Activated T-cell treated with anti-CD3 and anti-CD28 coated beads, Interleukin-2, amount 50 U/mL, for 24 hours (primary cell): ENCODE measurements at regions not wholly inside any gene's neighbourhood (a gene's known extent, or its start where the extent isn't known, plus 50 kb on each side); places are given as distances from the start of the nearest gene placed in this dataset.

Experiments used
- DNase-seq: peaks from one replicate; pipeline ENCODE4 v3.0.0-alpha.2; 2020
- H3K27ac Mint-ChIP-seq: 2 replicates; pipeline ENCODE4 v1.8.0; 2020; ENCODE audit warnings: mild to moderate bottlenecking, mixed read lengths
- H3K27me3 Mint-ChIP-seq: 2 replicates; pipeline ENCODE4 v1.8.0; 2020; ENCODE audit warnings: mixed read lengths
- H3K36me3 Mint-ChIP-seq: 2 replicates; pipeline ENCODE4 v1.8.0; 2020; ENCODE audit warnings: low read depth, mixed read lengths
- H3K4me1 Mint-ChIP-seq: 2 replicates; pipeline ENCODE4 v1.8.0; 2020; ENCODE audit warnings: low read depth, mixed read lengths
- H3K4me3 Mint-ChIP-seq: 2 replicates; pipeline ENCODE4 v1.8.0; 2020; ENCODE audit warnings: mild to moderate bottlenecking, moderate library complexity, mixed read lengths
- H3K9me3 Mint-ChIP-seq: 2 replicates; pipeline ENCODE4 v1.8.0; 2020; ENCODE audit warnings: mixed read lengths

DNA sequence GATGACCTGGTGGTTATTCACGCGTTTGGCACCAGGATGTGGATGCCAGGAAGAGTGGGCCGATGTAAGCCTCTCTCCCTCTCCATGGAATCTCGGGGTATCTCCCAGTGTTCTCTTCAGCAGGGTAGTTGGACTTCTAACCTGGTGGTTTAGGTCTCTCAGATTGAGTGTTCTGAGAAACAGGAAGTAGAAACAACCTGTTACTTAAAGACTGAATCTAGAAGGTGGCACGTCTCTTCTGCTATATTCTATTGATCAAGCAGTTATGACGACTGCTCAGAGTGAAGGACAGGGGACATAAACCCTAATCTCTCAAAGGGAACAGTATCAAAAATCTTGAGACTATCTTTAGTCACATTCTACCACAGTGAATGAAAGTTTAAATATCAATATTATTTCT is 918.7 kb upstream of the PIK3C3 start:
- no peak for DNase-seq
- Mint-ChIP-seq H3K4me1 (no peaks in the 10 kb centered on the region), H3K27me3 (no peaks in the 10 kb centered on the region), H3K4me3 (no peak overlapping the region), H3K9me3 (peaks cover 32% of the 10 kb centered on the region), H3K36me3 (no peaks in the 10 kb centered on the region), H3K27ac (no peak overlapping the region)

DNA sequence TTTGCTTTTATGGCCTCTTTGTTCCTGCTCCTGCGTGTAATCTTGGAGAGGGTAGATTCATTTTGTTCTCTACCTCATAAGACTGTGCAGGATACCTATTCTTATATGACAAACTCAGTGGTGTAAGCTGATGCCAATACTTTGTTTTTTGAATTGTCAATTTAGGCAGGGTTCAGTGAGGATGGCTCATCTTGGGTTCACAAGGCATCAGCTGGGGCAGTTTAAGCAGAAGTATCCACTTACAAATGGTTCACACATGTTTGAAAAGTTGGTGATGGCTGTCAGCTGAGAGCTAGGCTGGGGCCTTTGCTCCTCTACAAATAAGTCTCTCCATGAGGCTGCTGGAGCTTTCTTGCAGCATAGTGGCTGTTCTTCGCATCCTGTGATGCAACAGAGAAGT is 920.6 kb upstream of the PIK3C3 start:
- DNase-seq, result no peak
- H3K27ac Mint-ChIP-seq, result no peak overlapping the region
- peaks cover 26% of the 10 kb centered on the region for H3K9me3 Mint-ChIP-seq
- no peaks in the 10 kb centered on the region for H3K36me3 Mint-ChIP-seq
- no peaks in the 10 kb centered on the region for H3K27me3 Mint-ChIP-seq
- H3K4me3 Mint-ChIP-seq, result no peak overlapping the region
- no peaks in the 10 kb centered on the region for H3K4me1 Mint-ChIP-seq

DNA sequence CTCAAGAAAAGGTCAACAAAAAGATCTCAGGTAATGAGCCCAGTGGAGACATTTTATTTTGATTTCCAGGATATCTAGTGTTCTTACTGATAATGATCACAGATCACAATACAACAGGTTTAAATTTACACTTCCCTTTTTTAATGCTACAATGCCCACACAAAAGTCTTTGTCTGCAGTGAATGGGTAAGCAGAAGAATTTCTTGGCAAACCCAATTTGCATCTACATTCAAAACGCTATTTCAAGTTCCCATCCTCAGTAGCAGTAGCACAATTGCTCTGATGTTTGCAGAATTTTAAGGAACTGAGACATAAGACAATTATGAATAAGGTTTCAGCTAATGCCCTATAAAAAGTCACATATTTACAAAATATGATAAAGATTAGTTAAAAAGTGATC is 929.4 kb upstream of the PIK3C3 start:
- no peaks in the 10 kb centered on the region for H3K27me3 Mint-ChIP-seq
- H3K4me3 Mint-ChIP-seq, result no peak overlapping the region
- H3K27ac Mint-ChIP-seq, result no peak overlapping the region
- H3K36me3 Mint-ChIP-seq, result no peaks in the 10 kb centered on the region
- DNase-seq, result no peak
- H3K9me3 Mint-ChIP-seq, result peaks cover 9% of the 10 kb centered on the region
- H3K4me1 Mint-ChIP-seq, result no peaks in the 10 kb centered on the region

DNA sequence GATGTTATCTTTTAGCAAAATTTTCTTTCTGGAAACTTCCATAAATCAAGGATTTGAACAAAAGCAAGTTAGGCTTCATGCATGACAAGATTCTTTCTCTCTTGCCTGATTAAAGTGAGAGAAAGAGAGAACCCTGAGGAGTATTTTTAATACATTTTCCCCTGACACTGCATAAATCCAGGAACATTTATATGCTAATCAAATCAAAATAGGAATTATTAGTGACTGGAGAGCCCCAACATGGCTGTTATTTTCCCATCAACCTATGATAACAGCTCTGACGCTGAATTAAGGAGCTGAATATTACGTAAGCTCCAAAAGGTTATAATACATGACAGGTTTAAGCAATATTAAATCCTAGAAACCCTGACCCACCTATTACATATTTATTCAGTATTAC is 930.2 kb upstream of the PIK3C3 start:
- H3K9me3 Mint-ChIP-seq, result peaks cover 10% of the 10 kb centered on the region
- H3K27ac Mint-ChIP-seq, result no peak overlapping the region
- H3K4me3 Mint-ChIP-seq, result no peak overlapping the region
- no peaks in the 10 kb centered on the region for H3K27me3 Mint-ChIP-seq
- H3K36me3 Mint-ChIP-seq, result no peaks in the 10 kb centered on the region
- no peak for DNase-seq
- no peaks in the 10 kb centered on the region for H3K4me1 Mint-ChIP-seq

DNA sequence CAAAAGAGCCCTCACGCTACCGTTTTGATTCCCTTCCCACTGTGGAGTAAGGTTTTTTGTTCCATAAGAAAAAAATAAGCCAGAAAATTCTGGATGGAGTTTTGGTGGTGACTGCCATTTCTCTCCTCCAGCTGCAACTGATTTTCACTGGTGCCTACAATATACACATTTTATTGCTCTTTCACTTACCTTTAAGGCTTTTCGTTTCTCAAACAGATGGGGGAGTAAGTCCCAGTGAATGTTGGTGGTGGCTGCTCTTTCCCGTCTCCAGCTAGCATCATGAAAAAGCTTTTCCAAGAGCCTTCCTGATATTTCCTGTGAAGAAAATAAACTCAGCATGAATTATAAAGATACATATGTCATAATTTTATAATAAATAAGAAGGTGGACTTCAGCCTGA is 932.5 kb upstream of the PIK3C3 start:
- Mint-ChIP-seq H3K4me3 (no peak overlapping the region), H3K27ac (no peak overlapping the region), H3K36me3 (no peaks in the 10 kb centered on the region), H3K9me3 (peaks cover 22% of the 10 kb centered on the region), H3K27me3 (no peaks in the 10 kb centered on the region), H3K4me1 (no peaks in the 10 kb centered on the region)
- DNase-seq, result no peak

DNA sequence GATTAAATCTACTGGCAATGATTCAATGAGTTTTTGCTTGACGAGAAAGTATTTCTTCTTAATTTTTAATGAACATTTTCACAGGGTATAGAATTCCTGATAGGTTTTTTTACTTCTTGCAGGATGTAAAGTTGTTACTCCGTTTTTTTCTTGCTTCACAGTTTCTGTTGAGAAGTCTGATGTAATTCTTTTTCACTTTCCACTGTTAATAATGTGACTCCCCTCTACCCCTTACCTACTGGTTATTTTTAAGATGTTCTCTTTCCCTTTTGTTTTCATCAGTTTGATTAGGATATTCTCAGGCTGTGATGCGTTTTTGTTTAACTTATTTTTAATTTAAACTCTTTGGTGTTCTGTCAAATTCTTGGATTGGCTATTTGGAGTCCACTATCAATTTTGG is 933.9 kb upstream of the PIK3C3 start:
- Mint-ChIP-seq H3K9me3 (peaks cover 26% of the 10 kb centered on the region), H3K27ac (no peak overlapping the region), H3K27me3 (no peaks in the 10 kb centered on the region), H3K4me1 (no peaks in the 10 kb centered on the region), H3K4me3 (no peak overlapping the region), H3K36me3 (no peaks in the 10 kb centered on the region)
- no peak for DNase-seq

DNA sequence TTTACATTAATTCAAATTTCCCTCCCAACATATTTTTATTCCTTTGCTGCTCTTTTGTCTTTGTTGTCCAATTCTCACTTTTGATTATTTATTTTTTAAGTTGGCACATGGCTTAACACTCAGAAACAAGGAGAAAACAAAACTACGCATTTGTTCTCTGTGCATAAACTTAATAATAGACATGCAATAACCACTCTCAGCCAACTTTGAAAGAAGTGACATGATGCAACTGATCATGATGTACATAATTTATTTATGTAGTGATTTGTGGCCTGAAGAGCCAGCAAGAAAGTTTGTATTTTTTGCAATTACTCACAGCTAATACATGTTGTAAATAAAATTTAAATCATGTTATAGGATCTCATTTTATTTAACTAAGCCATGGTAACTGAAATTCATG is 942.8 kb upstream of the PIK3C3 start:
- no peaks in the 10 kb centered on the region for H3K4me1 Mint-ChIP-seq
- DNase-seq, result no peak
- H3K4me3 Mint-ChIP-seq, result no peak overlapping the region
- no peaks in the 10 kb centered on the region for H3K36me3 Mint-ChIP-seq
- H3K27me3 Mint-ChIP-seq, result no peaks in the 10 kb centered on the region
- no peak overlapping the region for H3K27ac Mint-ChIP-seq
- H3K9me3 Mint-ChIP-seq, result peaks cover 17% of the 10 kb centered on the region

DNA sequence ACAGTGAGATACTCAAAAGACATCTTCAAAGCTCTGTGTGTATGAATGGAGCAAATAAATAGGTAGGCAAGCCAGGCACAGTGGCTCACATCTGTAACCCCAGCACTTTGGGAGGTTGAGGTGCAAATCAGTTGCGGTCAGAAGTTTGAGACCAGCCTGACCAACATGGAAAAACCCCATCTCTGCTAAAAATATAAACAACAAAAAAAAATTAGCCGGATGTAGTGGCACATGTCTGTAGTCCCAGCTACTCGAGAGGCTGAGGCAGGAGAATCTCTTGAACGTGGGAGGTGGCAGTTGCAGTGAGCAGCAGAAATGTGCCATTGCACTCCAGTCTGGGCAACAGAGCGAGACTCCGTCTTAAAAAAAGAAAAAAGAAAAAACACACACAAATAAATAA is 945.1 kb upstream of the PIK3C3 start:
- Mint-ChIP-seq H3K4me3 (no peak overlapping the region), H3K4me1 (no peaks in the 10 kb centered on the region)

DNA sequence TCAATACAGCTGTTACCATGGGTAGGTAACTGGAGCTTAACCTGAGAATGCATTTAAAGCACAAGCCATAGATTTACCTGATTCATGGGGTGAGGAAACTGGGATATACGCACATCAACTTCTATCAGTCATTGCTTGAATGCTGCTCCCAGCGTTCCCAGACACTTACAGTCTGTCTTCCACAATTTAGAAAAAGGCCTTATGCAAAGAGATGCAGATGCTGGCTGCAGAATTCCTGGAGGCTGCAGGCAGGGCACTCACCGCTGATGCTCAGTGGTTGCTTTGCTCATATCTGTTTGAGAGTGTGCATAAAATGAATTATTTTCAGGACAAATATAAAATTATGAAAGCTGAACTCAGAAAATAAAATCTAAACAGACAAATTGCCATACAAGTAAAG is 950.7 kb upstream of the PIK3C3 start:
- no peak for DNase-seq
- Mint-ChIP-seq H3K27me3 (no peaks in the 10 kb centered on the region), H3K4me1 (no peaks in the 10 kb centered on the region), H3K9me3 (peaks cover 21% of the 10 kb centered on the region), H3K27ac (no peak overlapping the region), H3K36me3 (no peaks in the 10 kb centered on the region), H3K4me3 (no peak overlapping the region)

More for the DNA sequence above, 945.1 kb upstream of the PIK3C3 start:
- Mint-ChIP-seq H3K27me3 (no peaks in the 10 kb centered on the region), H3K27ac (no peak overlapping the region), H3K36me3 (no peaks in the 10 kb centered on the region), H3K9me3 (peaks cover 11% of the 10 kb centered on the region)
- DNase-seq, result no peak

DNA sequence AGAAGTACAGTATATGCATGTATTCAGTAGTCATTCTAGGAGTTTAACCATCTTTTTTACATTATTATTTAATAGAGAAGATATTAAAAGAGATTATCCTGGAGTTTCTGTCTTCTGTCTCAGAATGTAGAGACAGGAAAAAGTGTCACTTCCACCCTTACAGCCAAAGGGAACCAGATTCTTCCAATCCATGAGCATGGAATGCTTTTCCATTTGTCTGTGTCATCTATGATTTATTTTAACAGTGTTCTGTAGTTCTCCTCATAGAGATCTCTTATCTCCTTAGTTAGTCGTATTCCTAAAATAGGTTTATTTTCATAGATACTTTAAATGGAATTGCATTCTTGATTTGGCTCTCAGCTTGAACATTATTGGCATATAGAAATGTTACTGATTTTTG is 959.5 kb upstream of the PIK3C3 start:
- Mint-ChIP-seq H3K27ac (no peak overlapping the region), H3K4me3 (no peak overlapping the region), H3K4me1 (no peaks in the 10 kb centered on the region), H3K36me3 (no peaks in the 10 kb centered on the region), H3K27me3 (no peaks in the 10 kb centered on the region), H3K9me3 (peaks cover 23% of the 10 kb centered on the region)
- no peak for DNase-seq

DNA sequence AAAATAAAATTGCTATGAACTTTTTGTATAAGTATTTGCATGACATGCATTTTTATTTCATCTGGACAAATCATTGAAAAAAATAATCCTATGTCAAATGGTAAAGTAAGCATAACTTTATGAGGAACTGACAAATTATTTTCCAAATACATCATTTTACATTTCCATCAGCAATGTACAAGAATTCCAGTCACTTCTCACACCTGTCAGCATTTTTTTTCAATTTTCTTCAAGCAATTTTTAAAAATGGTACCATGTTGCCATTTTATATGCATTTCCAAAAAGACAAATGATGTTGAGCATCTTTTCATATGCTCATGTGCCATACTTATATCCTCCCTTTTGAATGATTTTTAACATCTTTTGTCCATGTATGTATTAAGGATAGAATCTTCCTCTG is 961.7 kb upstream of the PIK3C3 start:
- DNase-seq, result no peak
- H3K9me3 Mint-ChIP-seq, result peaks cover 21% of the 10 kb centered on the region
- no peaks in the 10 kb centered on the region for H3K27me3 Mint-ChIP-seq
- no peak overlapping the region for H3K27ac Mint-ChIP-seq
- no peaks in the 10 kb centered on the region for H3K4me1 Mint-ChIP-seq
- no peak overlapping the region for H3K4me3 Mint-ChIP-seq
- no peaks in the 10 kb centered on the region for H3K36me3 Mint-ChIP-seq

DNA sequence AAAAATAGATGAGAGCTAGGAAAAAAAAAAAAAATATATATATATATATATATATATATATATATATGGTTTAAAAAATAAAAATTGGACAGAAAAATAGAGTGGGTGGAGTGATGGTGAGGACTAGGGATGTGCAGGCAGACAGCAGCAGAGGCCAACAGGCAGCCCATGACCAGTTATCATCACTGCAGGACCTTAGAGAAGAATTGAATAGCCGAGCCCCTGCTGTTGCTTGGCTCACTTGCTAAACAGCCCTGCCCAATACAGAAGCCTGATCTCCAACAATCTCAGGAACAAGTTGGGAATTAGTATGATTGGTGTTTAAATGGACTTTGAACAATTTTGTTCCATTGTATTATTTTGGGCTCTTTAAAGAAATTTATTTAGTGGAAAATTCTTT is 967.5 kb upstream of the PIK3C3 start:
- Mint-ChIP-seq H3K4me3 (no peak overlapping the region), H3K4me1 (no peaks in the 10 kb centered on the region)

DNA sequence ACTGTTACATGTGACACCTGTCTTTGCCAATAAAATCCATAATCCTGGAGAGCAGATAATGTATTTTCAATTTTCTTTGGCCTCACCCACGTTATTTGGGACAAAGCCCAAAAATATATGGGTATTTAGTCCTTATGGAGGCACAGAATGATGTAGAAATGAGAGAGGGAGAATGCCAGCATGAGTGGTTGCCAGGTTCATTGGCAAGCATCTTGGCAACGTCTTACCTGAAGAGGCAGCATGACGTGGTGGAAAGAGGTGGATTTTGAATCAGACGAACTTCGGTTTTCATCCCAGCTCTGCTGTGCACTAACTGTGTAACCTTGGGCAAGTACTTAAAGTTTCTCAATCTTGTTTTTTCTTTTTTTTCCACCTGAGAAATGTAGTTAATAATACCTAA is 969.6 kb upstream of the PIK3C3 start:
- no peaks in the 10 kb centered on the region for H3K27me3 Mint-ChIP-seq
- H3K27ac Mint-ChIP-seq, result no peak overlapping the region
- peaks cover 9% of the 10 kb centered on the region for H3K9me3 Mint-ChIP-seq
- DNase-seq, result no peak
- H3K36me3 Mint-ChIP-seq, result no peaks in the 10 kb centered on the region
- H3K4me1 Mint-ChIP-seq, result no peaks in the 10 kb centered on the region
- H3K4me3 Mint-ChIP-seq, result no peak overlapping the region

More for the DNA sequence above, 967.5 kb upstream of the PIK3C3 start:
- no peaks in the 10 kb centered on the region for H3K27me3 Mint-ChIP-seq
- no peak overlapping the region for H3K27ac Mint-ChIP-seq
- H3K36me3 Mint-ChIP-seq, result no peaks in the 10 kb centered on the region
- no peak for DNase-seq
- peaks cover 10% of the 10 kb centered on the region for H3K9me3 Mint-ChIP-seq

DNA sequence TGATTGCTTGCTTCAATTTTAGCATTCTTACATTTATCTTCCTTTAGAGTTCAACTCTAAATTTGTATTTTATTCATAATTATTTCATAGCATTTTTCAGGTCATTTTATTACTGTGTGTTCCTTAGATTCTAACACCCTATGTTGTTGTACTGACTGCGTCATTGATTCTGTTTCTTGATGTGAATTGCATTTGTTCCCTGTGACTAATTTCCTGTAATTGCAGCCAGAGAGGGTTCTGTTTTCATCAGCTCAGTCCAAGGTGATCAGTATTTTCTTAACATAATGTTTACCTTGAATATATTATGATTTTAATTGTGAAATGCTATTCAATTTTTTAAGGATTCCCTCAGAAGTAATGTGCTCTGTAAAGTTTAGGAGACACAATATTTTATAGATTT is 970.2 kb upstream of the PIK3C3 start:
- H3K4me1 Mint-ChIP-seq, result no peaks in the 10 kb centered on the region
- DNase-seq, result no peak
- H3K9me3 Mint-ChIP-seq, result peaks cover 5% of the 10 kb centered on the region
- no peaks in the 10 kb centered on the region for H3K27me3 Mint-ChIP-seq
- H3K27ac Mint-ChIP-seq, result no peak overlapping the region
- H3K36me3 Mint-ChIP-seq, result no peaks in the 10 kb centered on the region
- H3K4me3 Mint-ChIP-seq, result no peak overlapping the region

DNA sequence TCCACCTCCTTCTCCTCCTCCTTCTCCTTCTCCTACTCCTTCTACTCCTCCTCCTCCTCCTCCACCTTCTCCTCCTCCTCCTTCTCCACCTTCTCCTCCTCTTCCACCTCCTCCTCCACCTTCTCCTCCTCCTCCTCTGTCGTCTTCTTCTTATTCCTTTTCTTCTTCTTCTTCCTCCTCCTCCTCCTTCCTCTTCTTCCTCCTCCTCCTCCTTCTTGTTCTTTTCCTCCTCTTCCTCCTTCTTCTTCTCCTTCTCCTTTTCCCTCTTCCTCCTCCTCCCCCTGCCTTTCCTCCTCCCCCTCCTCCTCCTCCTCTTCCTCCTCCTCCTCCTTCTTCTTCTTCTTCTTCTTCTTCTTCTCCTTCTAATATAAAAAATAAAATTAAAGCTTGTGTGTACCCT is 971.2 kb upstream of the PIK3C3 start:
- no peak overlapping the region for H3K4me3 Mint-ChIP-seq
- no peaks in the 10 kb centered on the region for H3K4me1 Mint-ChIP-seq
- H3K36me3 Mint-ChIP-seq, result no peaks in the 10 kb centered on the region
- H3K9me3 Mint-ChIP-seq, result peaks cover 5% of the 10 kb centered on the region
- no peaks in the 10 kb centered on the region for H3K27me3 Mint-ChIP-seq
- H3K27ac Mint-ChIP-seq, result no peak overlapping the region
- no peak for DNase-seq

DNA sequence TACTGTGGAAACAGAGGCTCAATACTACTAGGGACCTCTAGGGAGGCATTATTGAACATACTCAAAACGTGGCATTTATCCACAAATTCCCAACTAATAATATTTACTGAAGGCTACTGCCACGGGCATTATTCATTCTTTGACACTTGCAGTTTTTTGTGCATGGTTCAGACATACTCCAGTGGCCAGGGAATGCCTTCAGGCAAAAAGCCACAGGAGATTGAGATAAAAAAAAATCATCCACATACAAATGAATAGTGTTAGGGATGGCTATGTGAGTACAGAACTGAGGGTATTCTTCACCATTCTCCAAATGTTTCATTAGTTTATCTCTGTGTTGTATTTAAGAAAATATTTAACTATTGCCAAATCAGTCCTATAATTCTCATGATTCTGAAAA is 974.9 kb upstream of the PIK3C3 start:
- no peaks in the 10 kb centered on the region for H3K27me3 Mint-ChIP-seq
- H3K4me3 Mint-ChIP-seq, result no peak overlapping the region
- no peak overlapping the region for H3K27ac Mint-ChIP-seq
- no peaks in the 10 kb centered on the region for H3K4me1 Mint-ChIP-seq
- H3K36me3 Mint-ChIP-seq, result no peaks in the 10 kb centered on the region
- peaks cover 5% of the 10 kb centered on the region for H3K9me3 Mint-ChIP-seq
- no peak for DNase-seq
